Liver (tissue), 3 donors: ENCODE measurements at regions not wholly inside any gene's neighbourhood (a gene's known extent, or its start where the extent isn't known, plus 50 kb on each side); places are given as distances from the start of the nearest gene placed in this dataset.

Experiments used
- EGR1 ChIP-seq, 2 donors: IDR thresholded peaks; 2 replicates each; pipeline ENCODE4 v1.6.1; 2016 to 2018; ENCODE audit warnings: antibody characterized with exemption in 2 of 2, low read depth in 2 of 2
- FOXA2 ChIP-seq: IDR thresholded peaks from 2 replicates; pipeline ENCODE4 v1.6.1; 2016; ENCODE audit warnings: antibody characterized with exemption
- HNF4G ChIP-seq: IDR thresholded peaks from 2 replicates; pipeline ENCODE4 v1.6.1; 2016; ENCODE audit warnings: antibody characterized with exemption
- NR2F2 ChIP-seq: IDR thresholded peaks from 2 replicates; pipeline ENCODE4 v1.6.1; 2016; ENCODE audit warnings: antibody characterized with exemption
- RAD21 ChIP-seq, 2 donors: IDR thresholded peaks; 2 replicates each; pipeline ENCODE4 v1.6.1; 2016; ENCODE audit warnings: antibody characterized with exemption in 2 of 2, mild to moderate bottlenecking in 2 of 2
- TAF1 ChIP-seq: conservative IDR thresholded peaks from 2 replicates; pipeline ENCODE4 v1.6.1; 2016; ENCODE audit warnings: antibody characterized with exemption, mild to moderate bottlenecking
- TF ChIP-seq, protein P1 (sequence below): fragments of 150-350 bp; IDR thresholded peaks from 2 replicates; pipeline ENCODE4 v1.5.1; 2017; ENCODE audit warnings: improper control_type of control experiment, low read depth, low read length; ENCODE audit not compliant: missing input control
- TF ChIP-seq, protein P2 (sequence below): IDR thresholded peaks from 2 replicates; pipeline ENCODE4 v1.6.1; 2016; ENCODE audit warnings: antibody characterized with exemption
- TF ChIP-seq, protein P3 (sequence below): IDR thresholded peaks from 2 replicates; pipeline ENCODE4 v1.6.1; 2016; ENCODE audit warnings: antibody characterized with exemption
- donor health status: healthy.
- donor health status: healthy.

DNA sequence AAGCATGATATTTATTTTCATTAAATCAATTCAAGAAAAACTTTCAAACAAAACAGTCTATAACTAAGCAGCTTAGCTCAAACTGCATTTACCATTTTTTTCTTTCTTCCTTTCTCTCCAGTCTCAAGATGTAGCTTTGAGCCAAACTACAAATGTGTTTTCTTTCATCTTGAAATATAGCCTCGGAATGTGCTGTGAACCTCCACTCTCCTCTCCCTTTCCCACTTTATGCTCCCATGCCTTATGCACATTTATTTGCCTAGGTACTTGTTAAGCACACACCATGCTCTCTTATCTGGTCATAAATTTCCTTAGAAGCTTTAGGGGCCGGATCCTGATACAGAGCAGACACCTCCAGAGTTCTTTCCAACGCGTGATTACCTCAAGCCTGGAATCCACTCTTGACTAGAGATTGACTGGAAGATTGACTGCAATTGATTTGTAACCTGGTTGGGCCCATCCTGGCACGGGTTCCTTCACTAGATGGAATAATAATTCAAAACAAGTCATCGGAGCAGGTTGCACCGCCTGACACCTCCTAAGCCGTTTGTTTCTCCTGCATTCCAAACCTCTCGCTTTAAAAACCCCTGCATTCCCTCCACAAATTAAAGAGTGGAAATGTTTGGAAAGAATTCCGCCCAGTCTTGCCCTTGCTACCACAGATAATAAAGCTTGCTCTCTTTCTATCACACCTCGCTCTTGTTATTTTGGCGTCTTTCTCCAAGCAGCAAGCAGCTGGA, 344.7 kb downstream of the CHL1 start:
- TF ChIP-seq, protein P1, sequence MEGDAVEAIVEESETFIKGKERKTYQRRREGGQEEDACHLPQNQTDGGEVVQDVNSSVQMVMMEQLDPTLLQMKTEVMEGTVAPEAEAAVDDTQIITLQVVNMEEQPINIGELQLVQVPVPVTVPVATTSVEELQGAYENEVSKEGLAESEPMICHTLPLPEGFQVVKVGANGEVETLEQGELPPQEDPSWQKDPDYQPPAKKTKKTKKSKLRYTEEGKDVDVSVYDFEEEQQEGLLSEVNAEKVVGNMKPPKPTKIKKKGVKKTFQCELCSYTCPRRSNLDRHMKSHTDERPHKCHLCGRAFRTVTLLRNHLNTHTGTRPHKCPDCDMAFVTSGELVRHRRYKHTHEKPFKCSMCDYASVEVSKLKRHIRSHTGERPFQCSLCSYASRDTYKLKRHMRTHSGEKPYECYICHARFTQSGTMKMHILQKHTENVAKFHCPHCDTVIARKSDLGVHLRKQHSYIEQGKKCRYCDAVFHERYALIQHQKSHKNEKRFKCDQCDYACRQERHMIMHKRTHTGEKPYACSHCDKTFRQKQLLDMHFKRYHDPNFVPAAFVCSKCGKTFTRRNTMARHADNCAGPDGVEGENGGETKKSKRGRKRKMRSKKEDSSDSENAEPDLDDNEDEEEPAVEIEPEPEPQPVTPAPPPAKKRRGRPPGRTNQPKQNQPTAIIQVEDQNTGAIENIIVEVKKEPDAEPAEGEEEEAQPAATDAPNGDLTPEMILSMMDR = no peak
- TF ChIP-seq RAD21 (IDR thresholded peaks at IDR 0.05) (no peak), NR2F2 (no peak), FOXA2 (no peak), HNF4G (no peak), EGR1 (IDR thresholded peaks at IDR 0.05; ENCODE audit: low read depth in 2 of 2) (no peak), TAF1 (no peak)
- TF ChIP-seq, protein P2, sequence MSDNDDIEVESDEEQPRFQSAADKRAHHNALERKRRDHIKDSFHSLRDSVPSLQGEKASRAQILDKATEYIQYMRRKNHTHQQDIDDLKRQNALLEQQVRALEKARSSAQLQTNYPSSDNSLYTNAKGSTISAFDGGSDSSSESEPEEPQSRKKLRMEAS = no peak
- TF ChIP-seq, protein P3, sequence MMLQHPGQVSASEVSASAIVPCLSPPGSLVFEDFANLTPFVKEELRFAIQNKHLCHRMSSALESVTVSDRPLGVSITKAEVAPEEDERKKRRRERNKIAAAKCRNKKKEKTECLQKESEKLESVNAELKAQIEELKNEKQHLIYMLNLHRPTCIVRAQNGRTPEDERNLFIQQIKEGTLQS = no peak
